ENCODE measurements at regions not wholly inside any gene's neighbourhood (a gene's known extent, or its start where the extent isn't known, plus 50 kb on each side); places are given as distances from the start of the nearest gene placed in this dataset.

DNA sequence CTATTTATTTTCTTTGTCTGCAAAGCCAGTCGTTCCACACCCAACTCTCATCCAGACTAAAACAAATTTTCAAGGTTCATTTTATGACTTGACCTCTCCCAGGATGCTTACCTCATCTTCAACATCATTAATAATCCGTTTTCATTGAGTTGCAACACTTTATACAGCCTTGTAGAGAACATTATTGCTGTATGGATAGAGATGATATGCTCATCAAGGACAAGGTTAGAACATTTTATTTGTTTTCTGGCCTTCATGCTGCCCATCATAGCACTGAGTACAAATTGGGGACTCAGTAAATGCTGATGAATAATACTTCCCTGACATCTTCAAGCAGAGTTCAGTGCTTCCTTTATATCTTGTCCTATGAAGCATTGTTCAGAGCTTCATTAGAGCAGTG lies 120.2 kb downstream of the OXSM start:
- FAIRE-seq (no peak), ATAC-seq (no peak), DNase-seq (ENCODE audit: low spot score) (no peak)
- H3K36me3 ChIP-seq (replicated peaks in 1 of 2; ENCODE audit: control insufficient read depth in 1 of 2, insufficient read depth in 2 of 2, low read length in 2 of 2), result no peaks in the 10 kb centered on the region
- intact Hi-C loops (cut with micrococcal nuclease; ENCODE audit: unreplicated experiment) (no loop called here), in situ Hi-C loops (cut with HindIII; ENCODE audit: extremely low pct_ligation_motif_present, low pct_unique_long_range_greater_than_20kb) (no loop called here)
- H2AFZ ChIP-seq (ENCODE audit: low read length), result no peak overlapping the region
- no TSS peak for BruUV-seq (replicated peaks)
- no peak overlapping the region for H3K4me2 ChIP-seq (ENCODE audit: low read depth, low read length)
- H3K79me2 ChIP-seq (ENCODE audit: insufficient read depth, low read length), result no peaks in the 10 kb centered on the region
- no peak overlapping the region for H3K4me3 ChIP-seq (replicated peaks in 1 of 3; ENCODE audit: insufficient read depth in 1 of 3, low read depth in 2 of 3, low read length in 3 of 3)
- CTCF ChIA-PET (ENCODE audit: low intra/inter-chr PET ratio, low total read pairs), result no interaction called here
- no peaks in the 10 kb centered on the region for H3K9me3 ChIP-seq (ENCODE audit: low read length)
- 0% methylated on average over 2 of the region's 2 CpGs for WGBS (ENCODE audit: low lambda C conversion rate)
- H4K20me1 ChIP-seq (ENCODE audit: insufficient read depth, low read length), result no peaks in the 10 kb centered on the region
- no peaks in the 10 kb centered on the region for H3K27me3 ChIP-seq (ENCODE audit: control insufficient read depth in 1 of 2, insufficient read depth in 2 of 2, low read length in 2 of 2)
- no peak overlapping the region for H3K9ac ChIP-seq (ENCODE audit: insufficient read depth, low read depth, low read length)
- no peak overlapping the region for H3K27ac ChIP-seq (ENCODE audit: extremely low read length, insufficient read depth, low read length)
- no peak for TF ChIP-seq ZNF605 (CRISPR knock-in tag; IDR thresholded peaks at IDR 0.05)
- no peak for TF ChIP-seq NR2F2 (IDR thresholded peaks at IDR 0.05; ENCODE audit: borderline replicate concordance, low read depth)
- TF ChIP-seq SP1 (IDR thresholded peaks at IDR 0.05), result no peak
- TF ChIP-seq SP1 (CRISPR knock-in tag; IDR thresholded peaks at IDR 0.05), result no peak
- no peak for TF ChIP-seq SOX6 (IDR thresholded peaks at IDR 0.05)
- TF ChIP-seq SOX6 (CRISPR knock-in tag; IDR thresholded peaks at IDR 0.05), result no peak
- TF ChIP-seq, protein P1, sequence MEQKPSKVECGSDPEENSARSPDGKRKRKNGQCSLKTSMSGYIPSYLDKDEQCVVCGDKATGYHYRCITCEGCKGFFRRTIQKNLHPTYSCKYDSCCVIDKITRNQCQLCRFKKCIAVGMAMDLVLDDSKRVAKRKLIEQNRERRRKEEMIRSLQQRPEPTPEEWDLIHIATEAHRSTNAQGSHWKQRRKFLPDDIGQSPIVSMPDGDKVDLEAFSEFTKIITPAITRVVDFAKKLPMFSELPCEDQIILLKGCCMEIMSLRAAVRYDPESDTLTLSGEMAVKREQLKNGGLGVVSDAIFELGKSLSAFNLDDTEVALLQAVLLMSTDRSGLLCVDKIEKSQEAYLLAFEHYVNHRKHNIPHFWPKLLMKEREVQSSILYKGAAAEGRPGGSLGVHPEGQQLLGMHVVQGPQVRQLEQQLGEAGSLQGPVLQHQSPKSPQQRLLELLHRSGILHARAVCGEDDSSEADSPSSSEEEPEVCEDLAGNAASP (CRISPR knock-in tag; IDR thresholded peaks at IDR 0.05; ENCODE audit: borderline replicate concordance), result no peak
- TF ChIP-seq, protein P2, sequence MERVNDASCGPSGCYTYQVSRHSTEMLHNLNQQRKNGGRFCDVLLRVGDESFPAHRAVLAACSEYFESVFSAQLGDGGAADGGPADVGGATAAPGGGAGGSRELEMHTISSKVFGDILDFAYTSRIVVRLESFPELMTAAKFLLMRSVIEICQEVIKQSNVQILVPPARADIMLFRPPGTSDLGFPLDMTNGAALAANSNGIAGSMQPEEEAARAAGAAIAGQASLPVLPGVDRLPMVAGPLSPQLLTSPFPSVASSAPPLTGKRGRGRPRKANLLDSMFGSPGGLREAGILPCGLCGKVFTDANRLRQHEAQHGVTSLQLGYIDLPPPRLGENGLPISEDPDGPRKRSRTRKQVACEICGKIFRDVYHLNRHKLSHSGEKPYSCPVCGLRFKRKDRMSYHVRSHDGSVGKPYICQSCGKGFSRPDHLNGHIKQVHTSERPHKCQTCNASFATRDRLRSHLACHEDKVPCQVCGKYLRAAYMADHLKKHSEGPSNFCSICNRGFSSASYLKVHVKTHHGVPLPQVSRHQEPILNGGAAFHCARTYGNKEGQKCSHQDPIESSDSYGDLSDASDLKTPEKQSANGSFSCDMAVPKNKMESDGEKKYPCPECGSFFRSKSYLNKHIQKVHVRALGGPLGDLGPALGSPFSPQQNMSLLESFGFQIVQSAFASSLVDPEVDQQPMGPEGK (CRISPR knock-in tag; IDR thresholded peaks at IDR 0.05), result no peak
- TF ChIP-seq SUZ12 (IDR thresholded peaks at IDR 0.05; ENCODE audit: low read depth, low read length), result no peak
- TF ChIP-seq RORA (CRISPR knock-in tag; IDR thresholded peaks at IDR 0.05), result no peak
- no peak for TF ChIP-seq TCF7L2 (IDR thresholded peaks at IDR 0.05; ENCODE audit: low read depth, low read length)
- no peak for TF ChIP-seq PHF21A (CRISPR knock-in tag; IDR thresholded peaks at IDR 0.05)
- TF ChIP-seq HIVEP1 (CRISPR knock-in tag; IDR thresholded peaks at IDR 0.05), result no peak
- TF ChIP-seq ATM (IDR thresholded peaks at IDR 0.05; ENCODE audit: borderline replicate concordance), result no peak
- TF ChIP-seq ZNF451 (CRISPR knock-in tag; IDR thresholded peaks at IDR 0.05), result no peak
- no peak for TF ChIP-seq FIP1L1 (IDR thresholded peaks at IDR 0.05; ENCODE audit: borderline replicate concordance, insufficient read depth, low read depth, low read length)
- TF ChIP-seq MTF2 (CRISPR knock-in tag; IDR thresholded peaks at IDR 0.05; ENCODE audit: borderline replicate concordance), result no peak
- TF ChIP-seq BATF2 (CRISPR knock-in tag; IDR thresholded peaks at IDR 0.05), result no peak
- no peaks in the 10 kb centered on the region for H3K4me1 ChIP-seq (ENCODE audit: insufficient read depth, low read length)
- POLR2A ChIA-PET, result no interaction called here

Data from HepG2 (cell line).